ENCODE measurements at regions not wholly inside any gene's neighbourhood (a gene's known extent, or its start where the extent isn't known, plus 50 kb on each side); places are given as distances from the start of the nearest gene placed in this dataset.

DNA sequence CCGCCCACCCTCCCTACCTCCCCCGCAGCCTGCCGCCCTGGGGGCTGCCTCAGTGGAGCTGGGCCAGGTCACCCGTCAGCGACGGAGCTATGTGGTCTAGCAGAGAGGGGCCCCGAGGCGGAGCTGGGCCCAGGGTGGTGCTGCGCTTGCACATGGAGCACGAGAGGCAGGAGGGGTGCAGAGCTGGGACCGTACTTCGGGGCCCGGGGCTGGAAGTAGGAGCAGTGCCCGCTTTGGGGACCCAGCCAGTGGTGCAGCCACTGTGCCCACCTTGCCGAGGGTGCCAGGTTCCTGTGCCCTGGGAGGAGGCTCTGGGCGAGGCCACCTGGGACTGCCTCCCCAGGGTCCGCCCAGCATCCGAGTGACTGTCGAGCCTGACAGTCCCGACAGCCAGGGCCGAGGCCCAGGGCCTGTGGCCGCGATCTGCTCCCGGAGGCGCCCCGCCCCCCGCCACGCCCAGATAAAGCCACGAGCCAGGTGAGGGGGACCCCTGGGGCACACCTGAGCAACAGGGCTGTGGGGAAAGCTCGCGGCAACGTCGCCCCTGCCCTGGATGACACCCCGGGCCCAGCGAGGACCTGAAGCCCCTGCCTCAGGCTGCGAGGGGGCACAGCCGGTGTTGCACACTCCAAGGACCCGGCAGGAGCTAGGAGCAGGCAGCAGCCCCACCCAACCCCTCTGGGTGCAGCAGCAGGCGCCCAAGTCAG, 117.5 kb downstream of the DNAAF6 start:
- TF ChIP-seq FOSL2 (IDR thresholded peaks at IDR 0.05) (no peak), FOSL2 (CRISPR knock-in tag; IDR thresholded peaks at IDR 0.05) (no peak), ZFP36 (IDR thresholded peaks at IDR 0.05; ENCODE audit: borderline replicate concordance, partially characterized antibody) (no peak), RAD21 (conservative IDR thresholded peaks at IDR 0.05 in 1 of 2, IDR thresholded peaks at IDR 0.05 in 1 of 2) (no peak), EHMT2 (IDR thresholded peaks at IDR 0.05; ENCODE audit: low read depth) (no peak), SMC3 (IDR thresholded peaks at IDR 0.05) (no peak), EP300 (IDR thresholded peaks at IDR 0.05) (no peak)
- TF ChIP-seq, protein P1, sequence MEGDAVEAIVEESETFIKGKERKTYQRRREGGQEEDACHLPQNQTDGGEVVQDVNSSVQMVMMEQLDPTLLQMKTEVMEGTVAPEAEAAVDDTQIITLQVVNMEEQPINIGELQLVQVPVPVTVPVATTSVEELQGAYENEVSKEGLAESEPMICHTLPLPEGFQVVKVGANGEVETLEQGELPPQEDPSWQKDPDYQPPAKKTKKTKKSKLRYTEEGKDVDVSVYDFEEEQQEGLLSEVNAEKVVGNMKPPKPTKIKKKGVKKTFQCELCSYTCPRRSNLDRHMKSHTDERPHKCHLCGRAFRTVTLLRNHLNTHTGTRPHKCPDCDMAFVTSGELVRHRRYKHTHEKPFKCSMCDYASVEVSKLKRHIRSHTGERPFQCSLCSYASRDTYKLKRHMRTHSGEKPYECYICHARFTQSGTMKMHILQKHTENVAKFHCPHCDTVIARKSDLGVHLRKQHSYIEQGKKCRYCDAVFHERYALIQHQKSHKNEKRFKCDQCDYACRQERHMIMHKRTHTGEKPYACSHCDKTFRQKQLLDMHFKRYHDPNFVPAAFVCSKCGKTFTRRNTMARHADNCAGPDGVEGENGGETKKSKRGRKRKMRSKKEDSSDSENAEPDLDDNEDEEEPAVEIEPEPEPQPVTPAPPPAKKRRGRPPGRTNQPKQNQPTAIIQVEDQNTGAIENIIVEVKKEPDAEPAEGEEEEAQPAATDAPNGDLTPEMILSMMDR (IDR thresholded peaks at IDR 0.05): no peak

Data from A549 (cell line).